Fibroblast of lung (primary cell): ENCODE measurements at regions not wholly inside any gene's neighbourhood (a gene's known extent, or its start where the extent isn't known, plus 50 kb on each side); places are given as distances from the start of the nearest gene placed in this dataset.

Experiments used
- DNase-seq, 2 donors: peaks; one replicate each; pipeline versions ENCODE4 v3.0.0 to v3.0.0-alpha.2; 2010; ENCODE audit warnings: low read depth in 2 of 2
- H2AFZ ChIP-seq: 2 replicates; pipeline ENCODE4 v1.5.1; 2012; ENCODE audit warnings: low read length, control low read depth, inconsistent platforms
- H3K27ac ChIP-seq: 2 replicates; pipeline ENCODE4 v1.5.1; 2011; ENCODE audit warnings: low read length, control low read depth; ENCODE audit not compliant: insufficient read depth
- H3K27me3 ChIP-seq: 2 replicates; pipeline ENCODE4 v1.5.1; 2011; ENCODE audit warnings: mild to moderate bottlenecking, low read length; ENCODE audit not compliant: control insufficient read depth, insufficient read depth
- H3K36me3 ChIP-seq: 2 replicates; pipeline ENCODE4 v1.5.1; 2011; ENCODE audit warnings: low read length; ENCODE audit not compliant: control insufficient read depth, insufficient read depth
- H3K4me1 ChIP-seq: 2 replicates; pipeline ENCODE4 v1.5.1; 2011; ENCODE audit warnings: low read length; ENCODE audit not compliant: control insufficient read depth, insufficient read depth; ENCODE audit errors: extremely low read depth
- H3K4me2 ChIP-seq: 2 replicates; pipeline ENCODE4 v1.5.1; 2011; ENCODE audit warnings: low read length, control low read depth; ENCODE audit not compliant: insufficient read depth; ENCODE audit errors: extremely low read depth
- H3K4me3 ChIP-seq, 4 experiments: fragments of 200-600 bp in 1 of 4; sonication (generic) in 1 of 4; replicated peaks in 1 of 4; 2 replicates each; pipeline ENCODE4 v1.5.1; 2011 to 2016; ENCODE audit warnings: low read length in 4 of 4, low read depth in 3 of 4, mild to moderate bottlenecking in 3 of 4, control low read depth in 2 of 4, inconsistent platforms in 1 of 4, mixed read lengths in 1 of 4; ENCODE audit not compliant: insufficient read depth in 1 of 4; ENCODE audit errors: control extremely low read depth in 1 of 4
- H3K79me2 ChIP-seq: 2 replicates; pipeline ENCODE4 v1.5.1; 2012; ENCODE audit warnings: mild to moderate bottlenecking, low read length, inconsistent platforms; ENCODE audit not compliant: control insufficient read depth, insufficient read depth
- H3K9ac ChIP-seq: 2 replicates; pipeline ENCODE4 v1.5.1; 2011; ENCODE audit warnings: mild to moderate bottlenecking, low read length, control low read depth; ENCODE audit not compliant: insufficient read depth
- H3K9me3 ChIP-seq: 2 replicates; pipeline ENCODE4 v1.5.1; 2012; ENCODE audit warnings: low read depth, low read length; ENCODE audit not compliant: control insufficient read depth, insufficient read depth
- H4K20me1 ChIP-seq: 2 replicates; pipeline ENCODE4 v1.5.1; 2011; ENCODE audit warnings: low read length; ENCODE audit not compliant: control insufficient read depth, insufficient read depth; ENCODE audit errors: extremely low read depth
- CTCF ChIP-seq, 2 donors: IDR thresholded peaks in 1 of 2; conservative IDR thresholded peaks in 1 of 2; 1 replicate in 1 of 2; 2 replicates in 1 of 2; pipeline ENCODE4 v1.5.1; 2011 to 2012; ENCODE audit warnings: low read length in 2 of 2, control low read depth in 1 of 2, inconsistent platforms in 1 of 2, low read depth in 1 of 2, mild to moderate bottlenecking in 1 of 2
- EZH2 ChIP-seq: IDR thresholded peaks from 2 replicates; pipeline ENCODE4 v1.5.1; 2012; ENCODE audit warnings: low read length, control low read depth, mild to moderate bottlenecking; ENCODE audit errors: missing control alignments

DNA sequence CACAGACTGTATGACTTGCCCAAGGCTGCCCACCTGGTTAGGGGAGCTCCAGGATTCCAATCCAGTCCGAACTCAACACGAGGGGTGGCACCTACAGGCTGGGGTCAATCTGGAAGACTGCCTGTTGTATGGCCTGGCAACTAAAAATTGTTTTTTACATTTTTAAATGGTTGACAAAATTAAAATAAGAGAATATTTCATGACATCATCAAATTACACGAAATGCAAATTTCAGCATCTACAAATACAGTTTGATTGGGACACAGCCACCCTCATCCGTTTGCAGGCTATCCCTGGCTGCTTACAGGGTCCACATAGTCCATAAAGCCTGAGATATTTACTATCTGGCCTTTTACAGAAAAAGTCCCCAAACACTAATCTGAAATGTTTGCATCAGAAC lies 235.9 kb upstream of the GMDS start:
- no peaks in the 10 kb centered on the region for H3K9me3 ChIP-seq
- no peak overlapping the region for H3K9ac ChIP-seq
- H3K79me2 ChIP-seq = no peaks in the 10 kb centered on the region
- no peak for DNase-seq
- no peak overlapping the region for H3K4me3 ChIP-seq
- H3K27me3 ChIP-seq = no peaks in the 10 kb centered on the region
- no peak overlapping the region for H3K4me2 ChIP-seq
- no peaks in the 10 kb centered on the region for H3K4me1 ChIP-seq
- no peak overlapping the region for H3K27ac ChIP-seq
- no peak for TF ChIP-seq EZH2
- no peak for TF ChIP-seq CTCF (conservative IDR thresholded peaks at IDR 0.05 in 1 of 2, IDR thresholded peaks at IDR 0.05 in 1 of 2; ENCODE audit: low read depth in 1 of 2, low read length in 2 of 2)
- no peak overlapping the region for H2AFZ ChIP-seq
- no peaks in the 10 kb centered on the region for H4K20me1 ChIP-seq
- H3K36me3 ChIP-seq = no peaks in the 10 kb centered on the region

GRCh38 chr6:2480267-2480966 lies 235.0 kb upstream of the GMDS start:
- Histone ChIP-seq H3K4me2 (no peak overlapping the region), H3K36me3 (no peaks in the 10 kb centered on the region), H3K9ac (no peak overlapping the region), H3K9me3 (no peaks in the 10 kb centered on the region), H3K27ac (no peak overlapping the region), H4K20me1 (no peaks in the 10 kb centered on the region), H3K27me3 (no peaks in the 10 kb centered on the region), H2AFZ (no peak overlapping the region), H3K4me3 (no peak overlapping the region), H3K79me2 (no peaks in the 10 kb centered on the region), H3K4me1 (no peaks in the 10 kb centered on the region)
- peak in 1 of 2 donors; percentile 17 for DNase-seq
- no peak for TF ChIP-seq CTCF (conservative IDR thresholded peaks at IDR 0.05 in 1 of 2, IDR thresholded peaks at IDR 0.05 in 1 of 2; ENCODE audit: low read depth in 1 of 2, low read length in 2 of 2)
- no peak for TF ChIP-seq EZH2

DNA sequence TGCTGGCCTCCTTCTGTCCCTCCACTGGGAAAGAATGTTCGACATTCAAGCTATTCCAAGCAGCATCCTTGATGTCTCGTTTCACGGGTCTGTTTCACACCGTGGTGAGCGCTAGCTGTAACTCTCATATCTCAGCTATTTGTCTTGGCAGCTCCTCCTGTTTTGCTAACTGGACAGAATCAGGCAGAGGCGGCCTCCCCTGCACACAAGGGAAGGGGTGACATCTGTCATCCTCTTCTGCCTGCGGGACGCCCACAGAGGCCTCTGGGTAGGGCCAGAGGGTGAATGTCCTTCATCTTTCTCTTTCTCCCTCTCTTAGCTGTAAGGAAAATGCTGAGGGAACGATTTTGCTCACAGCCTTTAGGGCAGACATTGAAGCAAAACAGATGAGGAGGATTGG lies 232.8 kb upstream of the GMDS start:
- Histone ChIP-seq H3K27me3 (no peaks in the 10 kb centered on the region), H3K4me3 (no peak overlapping the region), H3K4me2 (no peak overlapping the region), H3K79me2 (no peaks in the 10 kb centered on the region), H3K36me3 (no peaks in the 10 kb centered on the region), H2AFZ (no peak overlapping the region), H3K27ac (no peak overlapping the region), H3K9me3 (no peaks in the 10 kb centered on the region), H4K20me1 (no peaks in the 10 kb centered on the region), H3K4me1 (no peaks in the 10 kb centered on the region), H3K9ac (no peak overlapping the region)
- DNase-seq = peak in 1 of 2 donors; percentile 74
- TF ChIP-seq EZH2 = no peak
- no peak for TF ChIP-seq CTCF (conservative IDR thresholded peaks at IDR 0.05 in 1 of 2, IDR thresholded peaks at IDR 0.05 in 1 of 2; ENCODE audit: low read depth in 1 of 2, low read length in 2 of 2)
